Calu3 (cell line): ENCODE measurements at regions not wholly inside any gene's neighbourhood (a gene's known extent, or its start where the extent isn't known, plus 50 kb on each side); places are given as distances from the start of the nearest gene placed in this dataset.

ENCODE experiments used
- BruUV-seq: library from RNA; stranded (reverse); fragments of 400-500 nt; replicated peaks from 2 replicates; lab custom pipeline; 2021; lab: Mats Ljungman, UMichigan
- CTCF ChIA-PET: fragments of 300-600 bp; sonication (Branson Sonifier 250); formaldehyde crosslinking; loops from one replicate; lab custom pipeline; 2022; ENCODE audit warnings: antibody characterized with exemption; lab: Charles Lee
- DNase-seq: peaks from one replicate; pipeline ENCODE4 v3.0.0; 2022
- H3K27ac Mint-ChIP-seq: one replicate; pipeline ENCODE4 v1.8.0; 2022; ENCODE audit warnings: mixed read lengths; ENCODE audit not compliant: unreplicated experiment
- H3K27me3 Mint-ChIP-seq: one replicate; pipeline ENCODE4 v1.8.0; 2022; ENCODE audit warnings: mixed read lengths; ENCODE audit not compliant: unreplicated experiment
- H3K36me3 Mint-ChIP-seq: one replicate; pipeline ENCODE4 v1.8.0; 2022; ENCODE audit warnings: mild to moderate bottlenecking, moderate library complexity, mixed read lengths; ENCODE audit not compliant: insufficient read depth, unreplicated experiment
- H3K4me1 Mint-ChIP-seq: one replicate; pipeline ENCODE4 v1.8.0; 2022; ENCODE audit warnings: mild to moderate bottlenecking, low read depth, mixed read lengths; ENCODE audit not compliant: unreplicated experiment
- H3K4me3 Mint-ChIP-seq: one replicate; pipeline ENCODE4 v1.8.0; 2022; ENCODE audit warnings: mild to moderate bottlenecking, low read depth, moderate library complexity, mixed read lengths; ENCODE audit not compliant: unreplicated experiment
- H3K9me3 Mint-ChIP-seq: one replicate; pipeline ENCODE4 v1.8.0; 2022; ENCODE audit warnings: low read depth, mixed read lengths; ENCODE audit not compliant: unreplicated experiment
- intact Hi-C: fragments of 100-400 bp; cut with micrococcal nuclease; formaldehyde crosslinking; loops from one replicate; pipeline ENCODE4 v1.10.0; 2022; ENCODE audit not compliant: unreplicated experiment
- TF ChIP-seq, protein P1 (sequence below): fragments of 200-600 bp; IDR thresholded peaks from one replicate; pipeline ENCODE4 v1.8.0; 2022; ENCODE audit warnings: antibody characterized with exemption; ENCODE audit not compliant: unreplicated experiment

DNA sequence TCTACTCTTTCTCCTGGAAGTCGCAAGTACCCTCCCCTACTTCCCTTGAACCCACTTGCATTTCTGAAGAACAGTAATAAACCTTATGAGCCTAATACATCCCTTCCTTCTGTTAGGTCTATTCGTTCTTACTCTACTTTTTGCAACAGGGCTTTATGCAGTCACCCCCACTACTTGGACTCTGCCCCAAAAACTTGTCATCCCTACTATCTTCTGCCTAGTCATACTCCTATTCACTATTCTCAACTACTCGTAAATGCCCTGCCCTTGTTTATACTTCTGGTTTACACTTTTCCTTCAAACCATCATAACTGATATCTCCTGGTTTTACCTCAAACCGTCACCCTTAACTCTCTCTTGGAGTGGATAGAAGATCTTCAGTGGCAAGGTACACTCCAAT is 55.2 kb upstream of the SLIT2 start:
- H3K9me3 Mint-ChIP-seq: no peaks in the 10 kb centered on the region
- TF ChIP-seq, protein P1, sequence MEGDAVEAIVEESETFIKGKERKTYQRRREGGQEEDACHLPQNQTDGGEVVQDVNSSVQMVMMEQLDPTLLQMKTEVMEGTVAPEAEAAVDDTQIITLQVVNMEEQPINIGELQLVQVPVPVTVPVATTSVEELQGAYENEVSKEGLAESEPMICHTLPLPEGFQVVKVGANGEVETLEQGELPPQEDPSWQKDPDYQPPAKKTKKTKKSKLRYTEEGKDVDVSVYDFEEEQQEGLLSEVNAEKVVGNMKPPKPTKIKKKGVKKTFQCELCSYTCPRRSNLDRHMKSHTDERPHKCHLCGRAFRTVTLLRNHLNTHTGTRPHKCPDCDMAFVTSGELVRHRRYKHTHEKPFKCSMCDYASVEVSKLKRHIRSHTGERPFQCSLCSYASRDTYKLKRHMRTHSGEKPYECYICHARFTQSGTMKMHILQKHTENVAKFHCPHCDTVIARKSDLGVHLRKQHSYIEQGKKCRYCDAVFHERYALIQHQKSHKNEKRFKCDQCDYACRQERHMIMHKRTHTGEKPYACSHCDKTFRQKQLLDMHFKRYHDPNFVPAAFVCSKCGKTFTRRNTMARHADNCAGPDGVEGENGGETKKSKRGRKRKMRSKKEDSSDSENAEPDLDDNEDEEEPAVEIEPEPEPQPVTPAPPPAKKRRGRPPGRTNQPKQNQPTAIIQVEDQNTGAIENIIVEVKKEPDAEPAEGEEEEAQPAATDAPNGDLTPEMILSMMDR: no peak
- CTCF ChIA-PET: no interaction called here
- BruUV-seq: no TSS peak
- peaks cover 28% of the 10 kb centered on the region for H3K4me1 Mint-ChIP-seq
- no peaks in the 10 kb centered on the region for H3K27me3 Mint-ChIP-seq
- H3K36me3 Mint-ChIP-seq: peaks cover 8% of the 10 kb centered on the region
- intact Hi-C loops: no loop called here
- no peak overlapping the region for H3K4me3 Mint-ChIP-seq
- no peak overlapping the region for H3K27ac Mint-ChIP-seq
- DNase-seq: no peak

DNA sequence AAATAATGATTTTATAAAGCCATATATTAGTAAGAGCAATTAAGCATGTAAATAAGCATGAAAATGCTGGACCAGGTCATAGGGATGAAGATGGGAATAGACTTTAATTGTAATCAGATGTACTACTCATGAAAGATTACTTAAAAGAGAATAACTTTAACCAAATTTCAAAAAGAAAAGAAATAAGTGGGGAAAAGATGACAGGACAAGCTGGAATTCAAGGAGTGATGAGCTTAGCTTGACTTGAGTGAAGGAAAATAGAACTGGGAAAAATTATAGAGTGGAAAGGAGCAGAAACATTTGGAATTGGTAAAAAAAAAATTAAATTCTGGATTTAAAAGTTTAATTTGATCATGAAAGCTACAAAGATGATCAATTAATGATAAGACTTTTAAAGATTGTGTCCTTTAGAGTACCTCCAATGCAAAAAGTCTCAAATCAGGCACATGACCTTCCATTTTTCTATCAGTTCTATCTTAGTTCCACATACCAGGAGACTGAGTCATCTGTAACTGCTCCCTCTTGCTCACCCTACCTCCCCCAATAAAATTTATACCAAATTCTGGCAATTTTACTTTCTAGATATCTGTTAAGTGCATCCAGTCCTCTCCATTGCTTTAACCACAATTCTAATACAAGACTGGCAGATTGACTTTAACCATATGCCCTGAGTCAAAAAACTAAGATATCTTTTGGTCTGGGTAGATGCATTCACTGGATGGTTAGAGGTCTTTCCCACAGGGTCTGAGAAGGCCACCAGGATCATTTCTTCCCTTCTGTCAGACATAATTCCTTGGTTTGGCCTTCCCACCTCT is 56.4 kb upstream of the SLIT2 start:
- Mint-ChIP-seq H3K27ac (peak overlapping the region; percentile 55), H3K9me3 (no peaks in the 10 kb centered on the region), H3K4me1 (peaks cover 28% of the 10 kb centered on the region), H3K36me3 (peaks cover 8% of the 10 kb centered on the region), H3K27me3 (no peaks in the 10 kb centered on the region), H3K4me3 (no peak overlapping the region)
- TF ChIP-seq, protein P1: no peak
- DNase-seq: no peak
- BruUV-seq: no TSS peak
- CTCF ChIA-PET: no interaction called here
- intact Hi-C loops: no loop called here

DNA sequence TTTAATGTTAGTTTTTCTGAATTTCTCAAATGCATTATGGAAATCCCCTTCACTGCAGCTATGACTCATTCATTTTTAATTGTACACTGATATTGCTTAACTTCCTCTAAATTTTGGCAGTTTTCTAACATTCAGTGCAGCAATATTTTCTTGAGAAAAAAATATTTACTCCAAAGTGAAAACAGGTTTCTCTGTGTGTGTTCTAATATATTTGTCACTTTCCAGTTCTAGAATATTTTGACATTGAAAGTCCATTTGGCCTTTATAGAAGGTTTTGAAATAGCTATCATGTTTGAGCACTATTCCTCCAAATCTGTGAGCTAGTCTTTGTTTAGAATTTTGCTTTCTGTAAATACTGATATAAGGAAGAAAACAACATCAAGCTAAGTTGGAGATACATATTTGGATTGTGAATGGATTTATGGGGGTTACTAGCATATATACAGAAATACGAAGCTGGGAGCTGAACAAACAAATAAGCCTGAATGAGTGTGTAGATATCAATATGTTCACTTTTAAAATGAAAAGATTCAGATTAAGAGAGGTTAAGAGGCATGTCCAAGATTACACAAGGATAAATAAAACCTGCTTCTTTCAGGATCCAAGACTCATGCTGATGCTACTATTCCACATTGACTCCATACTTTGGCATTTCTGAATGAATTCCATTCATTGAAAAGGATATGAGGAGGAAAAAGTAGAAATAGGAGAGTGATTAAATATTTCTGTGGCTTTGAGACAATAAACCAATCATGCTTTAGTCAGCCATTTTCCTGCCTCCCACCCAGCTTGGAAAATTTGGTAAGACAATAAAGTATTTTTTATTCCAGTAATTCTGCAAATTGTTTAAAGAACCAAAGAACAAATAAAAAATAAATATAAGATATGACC is 57.3 kb upstream of the SLIT2 start:
- Mint-ChIP-seq H3K9me3 (peaks cover 6% of the 10 kb centered on the region), H3K27me3 (no peaks in the 10 kb centered on the region), H3K4me3 (no peak overlapping the region), H3K27ac (peak overlapping the region; percentile 55), H3K36me3 (peaks cover 8% of the 10 kb centered on the region), H3K4me1 (peaks cover 28% of the 10 kb centered on the region)
- CTCF ChIA-PET: no interaction called here
- TF ChIP-seq, protein P1: no peak
- BruUV-seq: no TSS peak
- no peak for DNase-seq
- intact Hi-C loops: no loop called here

DNA sequence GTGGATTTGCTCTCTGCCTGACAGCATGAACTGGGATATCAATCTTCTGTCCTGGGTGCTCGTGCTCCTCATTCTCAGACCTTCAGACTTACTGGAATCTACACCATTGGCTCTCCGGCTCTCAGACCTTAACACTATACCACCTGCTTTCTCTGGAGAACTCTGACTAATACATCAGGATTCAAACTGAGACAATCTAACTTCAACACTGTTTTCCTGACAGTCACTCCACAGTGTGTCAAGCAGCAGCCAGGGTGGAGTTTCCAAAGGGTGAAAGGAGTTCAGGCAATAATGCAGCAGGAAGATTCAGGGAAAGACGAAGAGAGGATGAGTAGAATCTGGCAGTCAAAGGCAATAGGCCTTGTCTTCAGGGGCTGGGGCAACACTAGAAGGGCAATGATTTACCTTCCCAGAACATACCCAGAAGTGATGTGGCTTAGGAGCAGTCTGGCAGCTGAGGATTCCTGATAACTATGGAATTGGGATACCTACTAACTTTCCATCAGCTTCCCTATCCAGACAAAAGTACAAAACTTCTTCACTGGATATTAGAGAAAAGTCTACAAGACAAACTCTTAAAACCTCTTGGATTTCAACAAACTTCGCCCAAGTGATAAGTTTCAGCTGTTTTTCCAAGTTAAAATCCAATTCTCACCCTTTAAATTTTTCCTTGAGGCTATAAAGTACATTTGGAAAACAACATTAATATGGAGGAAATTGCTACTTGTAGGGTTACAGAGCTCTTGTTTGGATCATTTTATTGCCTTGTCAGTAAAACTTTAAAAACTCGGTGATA is 58.4 kb upstream of the SLIT2 start:
- H3K4me1 Mint-ChIP-seq: peaks cover 28% of the 10 kb centered on the region
- intact Hi-C loops: no loop called here
- TSS peak; percentile 89 for BruUV-seq
- peak; percentile 8 for DNase-seq
- H3K9me3 Mint-ChIP-seq: peaks cover 6% of the 10 kb centered on the region
- peak overlapping the region; percentile 80 for H3K27ac Mint-ChIP-seq
- CTCF ChIA-PET: no interaction called here
- H3K36me3 Mint-ChIP-seq: peaks cover 8% of the 10 kb centered on the region
- no peaks in the 10 kb centered on the region for H3K27me3 Mint-ChIP-seq
- TF ChIP-seq, protein P1: no peak
- peak overlapping the region; percentile 24 for H3K4me3 Mint-ChIP-seq
